HG03575 (cell line): ENCODE measurements at regions not wholly inside any gene's neighbourhood (a gene's known extent, or its start where the extent isn't known, plus 50 kb on each side); places are given as distances from the start of the nearest gene placed in this dataset.
"Not testable (repeated sequence)": the region's sequence is repeated elsewhere in the genome, so short reads cannot be mapped to it uniquely, and the experiment has no call there.

Experiments used
- ATAC-seq: cut with Tn5 transposase; IDR thresholded peaks from one replicate; pipeline ENCODE4 v1.9.1; 2021; ENCODE audit not compliant: unreplicated experiment, insufficient number of reproducible peaks, low FRiP score; ENCODE audit errors: extremely low read depth

DNA sequence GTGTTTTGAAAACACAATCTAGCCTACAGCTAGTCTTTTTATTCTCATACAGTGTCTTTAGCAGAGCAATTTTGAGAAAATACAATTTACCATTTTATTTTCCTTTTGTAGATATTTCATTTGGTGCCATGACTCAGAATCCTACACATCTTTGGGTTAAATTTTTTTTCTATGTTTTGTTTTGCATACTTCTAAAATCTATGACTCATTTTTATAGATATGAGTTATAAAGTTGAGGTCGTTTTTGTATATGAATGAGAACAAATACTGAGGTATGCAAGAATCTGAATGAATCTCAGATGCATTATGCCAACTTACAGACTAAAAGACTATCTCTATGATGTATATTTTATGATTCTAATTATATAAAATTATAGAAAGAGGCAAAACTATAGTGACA is 206.5 kb upstream of the ANXA10 start:
- ATAC-seq: no peak

DNA sequence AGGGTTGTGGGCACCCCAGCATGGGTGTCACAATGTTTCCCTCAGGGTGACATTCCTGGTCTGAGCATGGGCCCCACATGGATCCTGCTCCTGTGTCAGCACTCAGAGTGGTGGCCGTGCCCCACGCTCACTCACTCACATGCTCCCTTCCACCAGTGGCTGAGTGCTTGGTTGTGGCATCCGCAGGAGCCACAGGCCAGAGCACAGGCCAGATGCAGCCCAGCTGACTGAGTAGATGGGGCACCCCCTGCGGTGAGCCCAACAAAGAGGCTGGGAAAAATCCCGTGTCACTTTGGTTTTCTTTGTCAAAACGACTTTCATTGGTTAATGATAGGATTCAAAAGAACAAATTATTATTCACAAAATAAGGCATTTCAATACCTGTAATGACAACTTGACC is 204.6 kb upstream of the ANXA10 start:
- no peak for ATAC-seq

DNA sequence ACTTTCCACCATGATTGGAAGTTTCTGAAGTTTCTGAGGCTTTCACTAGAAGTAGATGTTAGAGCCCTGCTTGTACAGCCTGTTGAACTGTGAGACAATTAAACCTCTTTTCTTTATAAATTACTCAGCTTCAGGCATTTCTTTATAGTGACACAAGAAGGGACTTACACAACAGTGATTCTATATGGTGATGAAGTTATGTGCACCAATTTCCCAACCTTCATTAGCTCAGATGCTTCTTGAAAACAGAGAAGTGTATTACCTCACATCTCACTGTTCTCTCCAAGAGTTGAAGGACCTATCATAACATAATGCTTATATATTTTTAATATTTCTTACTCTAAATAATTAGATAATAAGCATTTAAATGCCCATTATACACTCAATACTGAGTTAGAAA is 202.1 kb upstream of the ANXA10 start:
- no peak for ATAC-seq

DNA sequence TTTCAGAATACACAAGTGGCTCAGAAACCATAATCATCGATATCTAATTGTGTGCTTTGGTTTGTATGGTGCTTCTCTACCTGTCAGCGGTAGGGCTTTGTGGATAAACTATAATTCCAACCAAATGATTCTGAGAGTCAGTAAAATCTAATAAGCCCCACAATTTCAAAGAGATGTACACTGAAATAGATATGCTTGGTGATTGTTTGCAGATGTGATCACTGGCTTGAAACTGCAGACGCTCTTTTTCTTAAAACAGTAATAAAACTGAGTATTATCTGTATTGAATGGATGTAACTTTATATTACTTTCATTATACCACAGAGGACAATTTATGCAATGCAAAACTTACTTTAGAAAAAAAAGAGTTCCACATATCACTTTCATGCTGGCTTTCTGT is 198.8 kb upstream of the ANXA10 start:
- no peak for ATAC-seq

DNA sequence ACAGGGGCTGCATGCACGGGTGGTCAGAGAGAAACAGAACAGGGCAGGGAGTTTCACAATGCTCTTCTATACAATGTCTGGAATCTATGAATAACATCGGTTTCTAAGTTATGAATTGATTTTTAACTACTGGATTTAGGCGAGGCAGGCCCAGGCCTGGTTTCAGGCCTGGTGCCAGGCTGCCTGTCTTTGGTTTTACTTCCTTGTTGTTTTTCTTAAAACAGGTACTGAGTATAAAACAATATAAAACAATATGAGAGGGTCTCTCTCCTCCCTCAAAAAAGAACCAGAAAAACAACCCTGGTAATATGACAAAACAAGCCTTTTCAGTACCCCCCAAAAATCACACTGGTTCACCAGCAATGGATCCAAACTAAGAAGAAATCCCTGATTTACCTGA is 196.1 kb upstream of the ANXA10 start:
- not testable (repeated sequence) for ATAC-seq

DNA sequence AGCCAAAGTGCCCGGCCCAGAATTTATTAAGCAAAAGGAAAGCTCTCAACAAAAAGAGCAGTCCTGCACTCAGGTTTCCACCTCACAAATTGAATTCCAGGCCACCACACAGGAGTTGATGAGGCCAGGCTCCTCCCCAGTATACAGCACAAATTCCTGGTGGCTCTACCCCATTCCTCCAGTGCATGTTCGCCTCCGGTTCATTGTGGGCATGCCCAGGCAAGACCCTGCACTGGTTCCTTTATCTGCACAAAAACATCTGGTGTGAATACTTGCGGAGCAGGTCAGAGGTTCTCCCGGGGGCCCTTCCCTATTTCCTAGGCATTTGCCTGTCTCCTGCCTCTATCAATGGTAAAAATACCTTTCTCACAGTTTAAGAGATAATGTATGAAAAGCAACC is 195.2 kb upstream of the ANXA10 start:
- no peak for ATAC-seq

DNA sequence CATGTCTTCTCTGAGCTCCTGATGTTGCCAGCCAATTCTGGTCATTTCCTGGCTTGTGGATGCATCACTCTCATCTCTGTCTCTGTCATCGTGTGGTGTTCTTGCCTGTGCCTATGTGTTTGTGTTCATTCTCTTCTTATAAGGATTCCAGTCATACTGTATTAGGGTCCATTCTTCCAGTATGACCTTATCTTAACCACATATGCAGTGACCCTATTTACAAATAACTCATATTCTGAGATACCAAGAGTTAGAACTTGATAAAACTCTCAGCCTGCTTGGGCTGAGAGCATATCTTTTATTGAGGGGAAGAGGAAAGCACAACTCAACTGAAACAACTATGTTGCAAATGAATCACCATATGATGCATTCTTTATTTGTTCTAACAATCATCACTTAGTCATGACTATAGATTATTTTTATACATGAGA is 189.0 kb upstream of the ANXA10 start:
- no peak for ATAC-seq

DNA sequence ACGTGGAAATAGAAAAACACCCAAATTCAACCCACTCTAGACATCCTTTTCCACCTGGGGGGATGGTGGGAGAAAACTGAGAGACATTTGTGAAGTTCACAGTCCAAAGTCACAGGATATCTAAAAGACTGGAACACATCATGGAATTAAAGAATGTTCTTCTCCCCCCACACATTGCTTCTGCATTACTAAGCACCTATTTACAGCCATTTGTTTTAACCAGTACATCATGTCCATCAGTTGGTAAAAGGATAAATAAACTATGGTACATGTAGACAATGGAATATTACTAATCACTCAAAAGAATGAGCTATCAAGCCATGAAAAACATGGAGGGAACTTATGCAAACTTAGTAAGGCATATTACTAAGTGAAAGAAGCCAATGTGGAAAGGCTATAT is 185.5 kb upstream of the ANXA10 start:
- ATAC-seq: no peak

DNA sequence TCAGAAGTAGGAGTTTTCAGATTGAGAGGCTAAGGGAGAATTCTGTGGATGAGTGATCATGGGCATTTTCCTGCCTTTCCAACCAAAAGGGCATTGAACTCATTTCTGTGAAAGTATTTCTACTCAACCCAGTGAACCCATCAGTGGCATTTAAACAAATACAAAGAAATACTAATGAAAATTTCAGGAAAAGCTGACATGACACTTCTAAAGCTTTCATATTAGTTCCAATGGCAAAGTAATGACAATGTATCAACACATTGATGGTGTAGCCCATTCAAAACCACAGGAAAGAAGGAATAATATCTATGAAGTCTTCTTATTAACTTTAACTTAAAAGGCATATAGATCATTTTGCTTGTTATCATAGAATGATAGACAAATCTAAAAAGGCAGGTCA is 183.5 kb upstream of the ANXA10 start:
- ATAC-seq: no peak

DNA sequence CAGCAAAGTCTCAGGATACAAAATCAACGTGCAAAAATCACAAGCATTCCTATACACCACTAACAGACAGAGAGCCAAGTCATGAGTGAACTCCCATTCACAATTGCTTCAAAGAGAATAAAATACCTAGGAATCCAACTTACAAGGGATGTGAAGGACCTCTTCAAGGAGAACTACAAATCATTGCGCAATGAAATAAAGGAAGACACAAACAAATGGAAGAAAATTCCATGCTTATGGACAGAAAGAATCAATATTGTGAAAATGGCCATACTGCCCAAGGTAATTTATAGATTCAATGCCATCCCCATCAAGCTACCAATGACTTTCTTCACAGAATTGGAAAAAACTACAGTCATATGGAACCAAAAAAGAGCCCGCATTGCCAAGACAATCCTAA is 179.8 kb upstream of the ANXA10 start:
- not testable (repeated sequence) for ATAC-seq

DNA sequence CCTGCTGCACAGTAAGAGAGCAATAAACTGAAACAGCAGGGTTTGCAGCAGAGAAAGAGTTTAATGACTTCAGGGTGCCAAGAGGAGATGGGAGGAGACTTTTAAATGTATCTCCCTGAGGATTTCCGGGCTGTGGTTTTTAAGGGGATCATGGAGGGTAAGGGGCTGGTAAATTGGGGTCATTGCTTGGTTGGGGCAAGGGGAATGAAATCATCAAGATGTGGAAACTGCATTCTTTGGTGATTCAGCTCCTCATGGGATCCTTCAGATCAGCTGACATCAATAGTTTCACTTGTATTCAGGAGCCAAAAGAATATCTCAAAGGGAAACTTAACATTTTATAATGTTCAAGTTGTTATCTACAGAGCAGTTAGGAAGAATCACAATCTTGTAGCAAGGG is 174.3 kb upstream of the ANXA10 start:
- ATAC-seq: no peak

DNA sequence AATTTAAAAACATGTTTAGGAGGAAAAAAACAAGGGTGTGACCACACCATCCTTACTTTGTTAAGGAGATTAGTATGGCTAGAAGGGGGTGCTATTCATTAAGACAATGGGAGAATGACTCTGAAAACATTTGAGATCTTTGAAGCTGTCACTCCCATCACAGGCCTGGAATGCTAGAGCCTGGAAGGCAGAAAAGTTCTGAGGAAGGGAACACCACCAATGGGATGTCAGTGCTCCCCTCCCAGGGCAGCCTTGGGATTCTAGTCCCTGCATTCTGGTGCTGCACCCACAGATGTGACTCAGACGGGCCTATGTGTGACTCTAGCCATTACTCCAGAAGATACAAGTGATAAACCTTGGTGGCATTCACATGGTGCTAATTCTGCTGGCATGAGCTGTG is 162.2 kb upstream of the ANXA10 start:
- no peak for ATAC-seq

DNA sequence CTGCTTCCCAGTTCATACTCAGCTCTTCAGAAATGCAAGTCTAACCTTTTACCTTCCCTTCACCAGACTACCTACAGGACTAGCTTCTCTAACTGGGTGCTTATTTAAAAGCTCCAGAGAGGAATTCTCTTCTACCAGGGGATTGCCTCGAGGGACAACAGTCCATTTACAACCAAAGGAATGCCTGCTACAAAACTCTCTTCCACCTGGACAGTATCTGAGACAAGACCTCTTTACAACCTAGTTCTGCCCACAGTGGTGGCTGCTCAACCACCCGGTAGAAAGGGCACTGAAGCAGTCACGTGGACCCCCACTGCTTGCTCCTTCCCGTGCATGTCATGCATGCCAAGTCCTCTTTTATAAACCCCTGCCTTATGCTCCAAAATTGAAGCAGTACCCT is 158.1 kb upstream of the ANXA10 start:
- no peak for ATAC-seq

DNA sequence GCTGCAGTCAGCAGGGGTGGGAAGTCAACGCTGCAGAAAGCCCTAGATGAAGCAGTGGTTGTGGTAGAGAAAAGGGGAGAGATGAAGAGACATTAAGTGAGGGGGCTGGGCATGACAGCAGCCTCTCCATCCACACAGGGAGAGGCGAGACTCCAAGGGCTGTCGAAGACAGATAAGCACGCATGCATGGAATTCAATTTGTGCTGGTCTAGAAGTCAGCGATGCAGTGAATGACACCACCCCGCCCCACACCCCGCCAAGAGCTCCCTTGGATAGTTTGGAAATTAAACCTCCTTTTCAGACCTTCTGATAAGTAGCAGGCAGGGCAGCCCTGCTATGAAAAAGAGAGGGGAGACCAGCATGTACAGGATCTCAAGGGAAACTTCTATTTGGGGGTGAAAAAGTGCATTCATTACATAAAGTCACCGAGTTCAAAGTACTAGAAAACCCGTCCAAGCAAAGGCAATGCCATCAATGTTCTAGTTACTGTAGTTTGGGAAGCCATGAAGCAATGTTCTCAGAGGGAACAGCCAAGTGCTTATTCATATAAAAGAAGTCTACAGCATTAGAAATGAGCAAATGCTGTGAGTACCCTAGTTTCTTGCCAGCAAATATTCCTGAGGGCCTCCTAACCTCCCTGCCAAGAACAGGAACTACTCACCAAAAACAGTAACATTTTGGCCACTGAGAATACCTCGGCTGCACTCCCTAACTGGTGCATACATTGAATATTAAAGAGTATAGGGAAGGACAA is 152.3 kb upstream of the ANXA10 start:
- no peak for ATAC-seq

DNA sequence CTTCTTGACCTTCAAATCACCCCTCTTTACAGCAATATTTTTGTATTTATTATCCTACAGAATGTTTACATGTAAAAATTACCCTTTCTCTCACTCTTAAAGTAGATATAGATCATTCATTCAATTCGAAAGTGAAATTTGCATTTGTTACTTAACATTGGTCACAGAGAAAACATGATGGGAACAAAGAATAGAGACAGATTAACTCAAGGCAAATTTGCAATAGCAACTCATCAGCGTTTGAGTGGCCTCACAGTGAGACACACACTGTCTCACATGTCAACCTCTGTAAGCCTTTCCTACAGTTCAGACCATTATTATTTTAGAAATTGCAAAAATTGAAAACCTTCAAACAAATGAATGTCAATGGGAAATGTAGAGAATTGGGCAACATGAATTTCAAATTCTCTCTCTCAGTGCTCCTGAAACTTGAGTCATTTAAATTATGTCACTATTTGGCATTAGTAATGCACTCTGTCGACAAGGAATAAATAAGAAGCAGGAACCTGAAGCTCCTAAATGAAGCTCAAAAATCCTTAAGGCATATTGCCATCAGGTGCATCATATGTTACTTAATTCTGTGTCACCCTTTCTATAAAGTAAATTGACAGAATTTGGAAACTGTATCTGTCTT is 148.3 kb upstream of the ANXA10 start:
- ATAC-seq: peak; percentile 71

DNA sequence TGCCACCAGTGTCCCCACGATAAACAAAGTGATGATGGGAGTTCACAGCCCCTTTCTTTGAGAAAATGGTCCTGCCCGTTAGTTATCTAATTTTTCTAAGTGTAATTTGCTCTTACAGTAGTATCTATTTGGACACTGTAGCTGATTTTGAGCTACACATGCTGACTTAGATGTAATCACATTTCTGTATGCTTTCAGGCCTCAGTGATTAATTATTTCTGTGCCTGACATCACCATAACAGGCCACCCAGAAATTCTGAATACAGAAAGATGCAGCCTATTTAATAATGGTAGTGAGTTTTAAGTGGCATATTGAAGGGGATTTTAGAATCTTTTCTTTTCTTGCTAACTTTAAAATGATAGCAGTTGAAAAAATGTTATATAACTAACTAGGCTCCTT is 147.6 kb upstream of the ANXA10 start:
- ATAC-seq: no peak

DNA sequence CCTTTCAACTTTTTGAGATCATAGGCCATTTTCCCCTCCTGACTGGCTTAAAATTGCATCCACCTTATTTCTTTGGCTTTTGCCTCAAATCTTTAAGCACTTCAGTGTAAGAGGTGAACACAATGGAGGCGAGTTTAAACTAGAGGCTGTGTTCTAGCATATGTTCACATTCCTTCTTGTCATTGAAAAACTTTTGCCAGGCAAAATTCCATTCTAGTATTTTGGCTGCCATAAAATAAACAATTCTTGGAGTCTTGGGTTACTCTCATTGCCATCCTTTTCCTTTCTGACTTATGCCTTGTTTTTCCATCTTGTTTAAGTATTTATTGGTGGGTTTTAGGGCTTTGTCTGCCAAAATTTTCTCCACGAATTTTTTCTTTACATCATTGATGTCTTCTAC is 137.3 kb upstream of the ANXA10 start:
- no peak for ATAC-seq

DNA sequence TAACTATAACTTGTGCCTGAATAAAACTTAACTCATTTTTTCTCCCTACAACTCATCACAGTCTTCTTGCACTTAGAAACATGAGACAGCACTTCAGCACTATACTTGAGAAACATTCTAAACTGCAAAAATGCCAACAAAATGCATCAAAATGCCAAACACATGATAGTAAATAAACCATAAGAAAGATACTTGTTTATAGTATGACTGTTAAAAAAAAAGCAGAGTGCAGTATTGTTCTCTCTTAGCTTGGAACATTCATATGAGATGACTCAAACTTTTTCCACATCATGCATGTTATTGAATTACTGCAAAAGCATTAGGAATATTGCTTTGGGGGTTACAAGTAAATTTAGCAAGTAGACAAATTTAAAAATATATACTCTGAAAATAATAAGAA is 135.7 kb upstream of the ANXA10 start:
- no peak for ATAC-seq

DNA sequence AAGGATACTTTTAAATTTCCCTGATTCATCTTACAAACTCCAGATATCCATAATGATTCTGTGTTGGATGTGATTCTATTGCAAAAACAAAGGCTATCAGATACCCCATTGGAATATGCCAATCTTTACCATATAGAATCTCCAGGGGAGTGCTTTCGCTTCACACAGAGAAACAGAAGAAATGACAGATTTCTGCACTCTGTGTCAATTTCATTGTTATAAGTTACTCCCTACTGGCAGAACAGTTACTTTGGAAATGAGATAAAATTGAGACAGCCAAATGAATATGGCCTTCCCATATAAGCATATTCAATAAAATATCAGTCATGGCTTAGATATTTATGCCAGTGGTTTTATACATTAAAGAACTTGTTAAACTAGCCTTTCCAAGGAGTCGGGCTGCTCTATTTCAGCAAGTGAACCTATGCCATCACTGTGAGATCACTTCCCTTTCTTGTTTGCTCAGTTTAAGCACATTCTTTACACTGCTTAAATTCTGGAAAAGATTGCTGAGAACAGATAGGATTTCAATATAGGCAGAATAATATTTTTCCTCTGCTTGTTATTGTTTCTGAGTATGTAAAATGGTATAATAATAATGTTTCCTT is 127.5 kb upstream of the ANXA10 start:
- ATAC-seq: no peak

DNA sequence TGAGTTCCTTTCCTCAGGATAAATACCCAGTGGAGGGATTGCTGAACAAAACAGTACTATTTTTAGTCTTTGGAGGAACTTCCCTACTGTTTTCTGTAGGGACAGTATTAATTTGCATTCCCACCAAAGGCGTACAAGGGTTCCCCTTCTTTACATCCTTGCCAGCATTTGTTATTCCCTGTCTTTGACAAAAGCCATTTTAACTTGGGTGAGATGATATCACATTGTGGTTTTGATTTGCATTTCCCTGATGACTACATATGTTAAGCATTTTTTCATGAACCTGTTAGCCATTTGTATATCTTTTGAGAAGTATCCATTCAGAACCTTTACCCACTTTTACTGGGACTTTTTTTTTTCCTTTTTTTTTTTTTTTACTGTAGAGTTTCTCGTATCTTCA is 126.2 kb upstream of the ANXA10 start:
- ATAC-seq: no peak
